AG09319 (cell line): ENCODE measurements at regions not wholly inside any gene's neighbourhood (a gene's known extent, or its start where the extent isn't known, plus 50 kb on each side); places are given as distances from the start of the nearest gene placed in this dataset.
"Not testable (repeated sequence)": the region's sequence is repeated elsewhere in the genome, so short reads cannot be mapped to it uniquely, and the experiment has no call there.

ENCODE experiments used
- DNase-seq: peaks from one replicate; pipeline ENCODE4 v3.0.0-alpha.2; 2010; ENCODE audit warnings: low read depth; ENCODE audit errors: extremely low read depth
- TF ChIP-seq, protein P1 (sequence below): IDR thresholded peaks from 2 replicates; pipeline ENCODE4 v1.5.1; 2011; ENCODE audit warnings: low read depth, mild to moderate bottlenecking, inconsistent platforms, low read length, moderate library complexity

DNA sequence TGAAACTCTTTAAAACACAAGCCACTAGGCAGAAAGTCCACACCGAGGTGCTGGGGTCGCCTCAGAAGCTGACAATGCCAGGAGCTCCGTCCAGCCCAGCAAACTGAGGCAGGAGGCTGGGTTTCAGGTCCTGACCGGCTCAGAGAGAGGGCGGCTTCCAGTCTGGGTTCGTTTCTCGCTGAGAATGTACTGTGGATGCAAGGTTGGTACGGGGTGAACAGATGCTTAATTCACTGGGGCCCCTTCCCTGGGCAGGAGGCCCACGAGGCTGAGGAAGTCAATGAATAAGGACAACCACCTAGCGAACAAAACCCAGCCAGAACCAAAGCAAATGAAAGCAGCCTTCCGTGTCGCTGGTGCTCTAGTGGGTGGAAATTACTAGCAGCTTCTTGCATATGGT, 142.0 kb downstream of the RTP5 start:
- TF ChIP-seq, protein P1, sequence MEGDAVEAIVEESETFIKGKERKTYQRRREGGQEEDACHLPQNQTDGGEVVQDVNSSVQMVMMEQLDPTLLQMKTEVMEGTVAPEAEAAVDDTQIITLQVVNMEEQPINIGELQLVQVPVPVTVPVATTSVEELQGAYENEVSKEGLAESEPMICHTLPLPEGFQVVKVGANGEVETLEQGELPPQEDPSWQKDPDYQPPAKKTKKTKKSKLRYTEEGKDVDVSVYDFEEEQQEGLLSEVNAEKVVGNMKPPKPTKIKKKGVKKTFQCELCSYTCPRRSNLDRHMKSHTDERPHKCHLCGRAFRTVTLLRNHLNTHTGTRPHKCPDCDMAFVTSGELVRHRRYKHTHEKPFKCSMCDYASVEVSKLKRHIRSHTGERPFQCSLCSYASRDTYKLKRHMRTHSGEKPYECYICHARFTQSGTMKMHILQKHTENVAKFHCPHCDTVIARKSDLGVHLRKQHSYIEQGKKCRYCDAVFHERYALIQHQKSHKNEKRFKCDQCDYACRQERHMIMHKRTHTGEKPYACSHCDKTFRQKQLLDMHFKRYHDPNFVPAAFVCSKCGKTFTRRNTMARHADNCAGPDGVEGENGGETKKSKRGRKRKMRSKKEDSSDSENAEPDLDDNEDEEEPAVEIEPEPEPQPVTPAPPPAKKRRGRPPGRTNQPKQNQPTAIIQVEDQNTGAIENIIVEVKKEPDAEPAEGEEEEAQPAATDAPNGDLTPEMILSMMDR, result no peak
- no peak for DNase-seq

DNA sequence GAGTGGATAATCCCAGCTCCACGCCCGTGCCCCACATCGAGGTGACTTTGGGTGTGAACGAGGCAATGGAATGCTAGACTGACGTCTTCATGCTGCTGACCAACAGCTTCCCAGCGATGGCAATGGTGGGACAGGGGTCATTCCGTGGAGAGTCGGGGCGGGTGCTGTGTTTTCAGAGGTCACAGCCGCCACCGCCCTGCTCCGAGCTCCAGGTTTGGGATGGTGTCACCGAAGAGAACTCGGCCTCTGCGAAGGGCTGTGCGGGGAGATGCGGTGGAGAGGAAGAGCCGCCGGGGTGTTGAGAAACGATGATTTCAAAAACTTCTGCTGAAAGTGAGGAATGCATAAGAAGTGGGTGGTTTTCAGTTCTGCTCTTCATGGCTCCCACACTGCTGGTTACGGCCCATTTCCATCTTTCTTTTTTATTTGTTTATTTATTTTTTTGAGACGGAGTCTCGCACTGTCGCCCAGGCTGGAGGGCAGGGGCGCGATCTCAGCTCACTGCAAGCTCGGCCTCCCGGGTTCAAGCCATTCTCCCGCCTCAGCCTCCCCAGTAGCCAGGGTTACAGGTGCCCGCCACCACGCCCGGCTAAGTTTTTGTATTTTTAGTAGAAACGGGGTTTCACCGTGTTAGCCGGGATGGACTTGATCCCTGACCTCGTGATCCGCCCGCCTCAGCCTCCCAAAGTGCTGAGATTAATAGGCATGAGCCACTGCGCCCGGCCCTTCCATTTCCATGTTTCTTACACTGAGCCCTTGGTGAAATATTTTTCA, 142.6 kb downstream of the RTP5 start:
- TF ChIP-seq, protein P1, result no peak
- no peak for DNase-seq

DNA sequence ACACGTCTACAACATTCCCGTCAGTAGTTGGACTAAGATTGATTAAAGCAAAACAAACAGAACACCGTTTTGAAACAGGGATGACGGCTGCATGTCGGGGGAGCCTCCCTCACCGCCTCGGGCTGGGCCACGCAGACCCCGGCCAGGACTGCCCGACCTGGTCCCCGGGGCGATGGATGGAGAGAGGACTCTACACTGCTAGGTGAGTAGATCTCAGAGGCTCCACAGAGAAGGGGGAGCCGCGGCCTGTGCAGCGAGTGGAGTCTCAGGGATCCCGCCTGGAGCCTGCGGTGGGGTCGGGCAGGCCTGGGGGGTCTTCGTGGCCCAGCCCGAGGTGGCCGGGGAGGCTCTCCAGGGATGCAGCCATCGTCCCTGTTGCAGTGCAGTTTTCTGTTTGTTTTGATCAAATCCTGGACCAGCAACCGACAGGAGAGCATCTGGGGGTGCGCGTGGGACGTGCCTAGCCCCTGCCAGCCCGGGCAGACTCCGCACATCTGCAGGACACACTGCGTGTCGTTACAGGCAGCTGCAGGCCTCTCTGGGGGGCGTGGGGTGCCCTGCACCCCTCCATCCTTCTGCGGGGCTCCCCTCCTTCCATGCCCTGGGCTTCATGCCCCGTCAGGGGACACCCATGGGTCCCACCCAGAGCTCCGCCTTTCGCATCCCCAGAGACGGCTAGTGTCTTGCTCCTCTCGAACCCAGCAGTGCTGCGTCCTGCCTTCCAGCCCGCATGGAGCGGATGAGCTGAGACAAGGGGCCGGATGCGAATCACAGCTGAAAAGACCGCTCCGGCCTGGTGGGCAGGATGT, 143.6 kb downstream of the RTP5 start:
- TF ChIP-seq, protein P1, result no peak
- DNase-seq, result no peak

DNA sequence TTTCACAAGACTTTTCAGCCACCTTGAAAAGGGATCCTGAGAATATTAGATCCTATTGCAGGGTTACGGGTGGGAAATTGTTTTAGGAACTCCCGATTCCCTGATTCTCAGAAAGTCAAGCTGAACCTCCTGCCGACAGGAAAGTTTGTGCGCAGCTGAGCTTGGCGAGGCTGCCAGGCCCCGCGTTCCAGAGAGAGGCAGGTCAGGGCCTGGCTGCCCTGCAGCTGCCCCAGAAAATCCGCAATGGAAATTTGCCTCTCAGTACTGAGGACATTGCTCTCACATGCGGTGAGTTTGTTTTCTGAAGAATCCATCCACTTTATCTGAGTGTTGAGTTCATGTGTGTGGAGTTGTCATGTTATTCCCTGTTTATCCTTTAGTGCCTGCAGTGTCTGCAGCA, 144.2 kb downstream of the RTP5 start:
- TF ChIP-seq, protein P1, result no peak
- DNase-seq, result no peak

DNA sequence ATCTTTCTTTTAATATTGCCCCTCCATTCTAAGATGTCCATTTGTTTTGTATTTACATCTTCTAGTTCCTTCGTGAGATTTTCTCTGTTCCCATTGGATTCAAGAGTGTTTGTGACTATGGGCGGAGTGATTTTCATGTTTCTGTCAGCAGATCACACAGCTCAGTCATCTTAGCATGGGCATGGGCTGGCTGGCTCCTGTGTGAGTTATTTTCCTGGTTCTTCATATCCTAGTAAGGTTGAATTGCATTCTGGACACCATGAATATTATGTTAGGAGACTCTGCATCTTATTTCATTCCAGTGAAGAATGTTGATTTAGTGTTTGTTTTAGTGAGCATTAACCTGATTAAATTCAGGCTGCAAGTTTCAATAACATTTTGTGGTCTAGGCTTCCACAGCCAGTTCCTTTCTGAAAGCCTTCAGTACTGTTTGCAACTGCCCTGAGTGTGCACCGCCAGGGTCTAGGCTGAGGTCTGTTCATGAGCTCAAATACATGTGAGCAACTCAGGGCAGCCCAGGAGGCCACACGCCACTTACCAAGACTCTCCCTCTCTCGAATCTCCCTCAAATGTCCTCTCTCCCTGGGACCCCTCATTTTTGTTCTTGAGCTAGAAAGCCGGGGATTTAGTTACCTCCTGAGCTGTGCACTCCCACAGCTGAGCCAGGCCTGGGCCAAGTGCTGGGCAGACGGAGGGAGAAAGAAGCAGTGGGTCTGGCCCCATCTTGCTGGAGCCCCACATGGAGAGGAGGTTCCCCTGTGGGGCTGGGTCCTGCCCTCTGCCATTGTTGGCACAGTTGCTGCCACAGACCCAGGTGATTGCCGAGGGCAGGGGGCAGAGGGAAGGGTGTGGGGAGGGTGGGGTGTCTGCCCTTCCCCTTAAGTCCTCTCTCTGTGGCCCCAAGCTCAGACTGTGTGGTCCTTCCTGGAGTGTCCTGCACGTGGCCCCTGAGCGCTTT, 145.9 kb downstream of the RTP5 start:
- DNase-seq, result no peak

DNA sequence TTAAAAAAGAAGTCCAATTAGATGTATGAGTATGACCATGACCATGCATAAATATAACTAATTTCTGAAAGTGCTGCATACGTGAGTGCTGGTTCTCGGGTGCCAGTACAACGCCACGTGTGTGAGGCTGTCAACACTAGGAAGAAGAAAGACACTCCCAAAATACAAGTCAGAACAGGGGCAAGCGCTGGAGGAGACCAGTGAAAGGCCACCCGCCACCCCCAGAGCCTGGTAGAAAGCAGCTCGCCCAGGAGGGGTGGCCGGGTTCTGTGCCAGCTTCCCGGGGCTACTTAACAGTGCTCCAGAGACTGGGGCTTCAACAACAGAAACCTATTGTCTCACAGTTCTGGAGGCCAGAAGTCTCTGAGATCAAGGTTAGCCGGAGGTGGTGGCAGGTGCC, 147.6 kb downstream of the RTP5 start:
- TF ChIP-seq, protein P1, result no peak
- no peak for DNase-seq

More for the DNA sequence above, 145.9 kb downstream of the RTP5 start:
- TF ChIP-seq, protein P1, result no peak

DNA sequence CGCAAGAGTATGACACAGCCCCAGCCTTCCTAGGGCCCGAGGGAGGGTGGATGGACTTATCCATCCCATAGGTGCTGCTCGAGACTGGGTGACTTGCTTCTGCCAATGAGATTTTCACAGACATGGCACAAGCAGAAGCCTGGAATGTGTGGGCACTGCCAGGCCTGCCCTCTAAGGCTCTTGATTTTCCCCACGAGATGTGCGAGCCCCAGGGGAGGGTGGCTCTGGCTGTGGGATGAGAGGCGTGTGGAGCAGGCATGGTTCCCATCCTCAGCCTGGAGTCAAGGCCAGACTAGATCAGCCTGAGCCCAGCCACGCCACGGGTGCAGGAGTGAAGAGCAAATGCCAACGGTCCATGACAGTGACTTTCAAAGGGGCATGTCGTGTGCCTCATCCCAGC, 148.9 kb downstream of the RTP5 start:
- not testable (repeated sequence) for DNase-seq
